ENCODE measurements at regions not wholly inside any gene's neighbourhood (a gene's known extent, or its start where the extent isn't known, plus 50 kb on each side); places are given as distances from the start of the nearest gene placed in this dataset.

GRCh38 chr13:32889986-32890565, 126.1 kb upstream of the KL start:
- no peak overlapping the region for H3K4me3 ChIP-seq (ENCODE audit: low read depth, low read length)
- CTCF ChIA-PET = no interaction called here
- TF ChIP-seq, protein P1, sequence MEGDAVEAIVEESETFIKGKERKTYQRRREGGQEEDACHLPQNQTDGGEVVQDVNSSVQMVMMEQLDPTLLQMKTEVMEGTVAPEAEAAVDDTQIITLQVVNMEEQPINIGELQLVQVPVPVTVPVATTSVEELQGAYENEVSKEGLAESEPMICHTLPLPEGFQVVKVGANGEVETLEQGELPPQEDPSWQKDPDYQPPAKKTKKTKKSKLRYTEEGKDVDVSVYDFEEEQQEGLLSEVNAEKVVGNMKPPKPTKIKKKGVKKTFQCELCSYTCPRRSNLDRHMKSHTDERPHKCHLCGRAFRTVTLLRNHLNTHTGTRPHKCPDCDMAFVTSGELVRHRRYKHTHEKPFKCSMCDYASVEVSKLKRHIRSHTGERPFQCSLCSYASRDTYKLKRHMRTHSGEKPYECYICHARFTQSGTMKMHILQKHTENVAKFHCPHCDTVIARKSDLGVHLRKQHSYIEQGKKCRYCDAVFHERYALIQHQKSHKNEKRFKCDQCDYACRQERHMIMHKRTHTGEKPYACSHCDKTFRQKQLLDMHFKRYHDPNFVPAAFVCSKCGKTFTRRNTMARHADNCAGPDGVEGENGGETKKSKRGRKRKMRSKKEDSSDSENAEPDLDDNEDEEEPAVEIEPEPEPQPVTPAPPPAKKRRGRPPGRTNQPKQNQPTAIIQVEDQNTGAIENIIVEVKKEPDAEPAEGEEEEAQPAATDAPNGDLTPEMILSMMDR (IDR thresholded peaks at IDR 0.05; ENCODE audit: insufficient read depth, low read length, missing control alignments) = no peak
- POLR2A ChIA-PET = no interaction called here
- no peak for DNase-seq (ENCODE audit: low read depth, low spot score)

DNA sequence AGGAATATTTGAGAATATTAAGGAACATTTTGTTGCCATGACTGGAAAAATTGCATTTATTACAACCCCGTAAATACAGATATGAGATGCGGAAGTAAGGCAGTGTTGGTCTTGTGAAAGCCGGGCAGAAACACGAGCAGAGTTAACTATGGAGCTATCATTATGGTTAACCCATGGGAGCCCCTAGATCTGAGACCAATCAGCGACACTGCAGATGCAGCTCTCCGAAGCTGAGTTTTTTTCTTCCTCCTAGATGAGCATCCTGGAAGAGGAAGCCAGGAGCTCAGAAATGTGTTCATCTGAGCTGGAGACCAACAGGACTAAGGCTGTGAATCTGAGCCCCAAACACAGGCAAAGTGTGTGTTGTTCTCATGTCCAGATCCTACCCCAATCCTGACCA, 123.0 kb upstream of the KL start:
- POLR2A ChIA-PET = no interaction called here
- no peak overlapping the region for H3K4me3 ChIP-seq (ENCODE audit: low read depth, low read length)
- TF ChIP-seq, protein P1 (IDR thresholded peaks at IDR 0.05; ENCODE audit: insufficient read depth, low read length, missing control alignments) = no peak
- no peak for DNase-seq (ENCODE audit: low read depth, low spot score)
- CTCF ChIA-PET = no interaction called here

DNA sequence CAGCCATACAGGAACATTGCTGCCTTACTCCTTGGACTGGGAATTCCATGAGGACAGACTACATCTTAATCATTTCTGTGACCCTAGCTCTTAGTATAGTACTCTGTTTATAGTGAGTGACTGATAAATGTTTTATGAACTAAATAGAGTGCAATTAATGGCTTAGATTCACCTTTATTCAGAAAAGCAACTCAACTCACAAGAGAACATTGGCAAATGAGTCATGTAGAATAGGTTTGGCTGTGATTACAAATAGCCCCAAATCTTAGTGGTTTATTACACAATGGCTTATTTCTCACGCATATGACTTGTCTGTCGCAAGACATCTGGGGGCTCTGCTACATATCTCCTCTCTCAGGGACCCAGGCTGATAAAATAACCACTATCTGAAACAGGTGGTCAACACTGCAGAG, 121.6 kb upstream of the KL start:
- TF ChIP-seq, protein P1 (IDR thresholded peaks at IDR 0.05; ENCODE audit: insufficient read depth, low read length, missing control alignments) = no peak
- DNase-seq (ENCODE audit: low read depth, low spot score) = no peak
- no peak overlapping the region for H3K4me3 ChIP-seq (ENCODE audit: low read depth, low read length)
- POLR2A ChIA-PET = no interaction called here
- CTCF ChIA-PET = no interaction called here

DNA sequence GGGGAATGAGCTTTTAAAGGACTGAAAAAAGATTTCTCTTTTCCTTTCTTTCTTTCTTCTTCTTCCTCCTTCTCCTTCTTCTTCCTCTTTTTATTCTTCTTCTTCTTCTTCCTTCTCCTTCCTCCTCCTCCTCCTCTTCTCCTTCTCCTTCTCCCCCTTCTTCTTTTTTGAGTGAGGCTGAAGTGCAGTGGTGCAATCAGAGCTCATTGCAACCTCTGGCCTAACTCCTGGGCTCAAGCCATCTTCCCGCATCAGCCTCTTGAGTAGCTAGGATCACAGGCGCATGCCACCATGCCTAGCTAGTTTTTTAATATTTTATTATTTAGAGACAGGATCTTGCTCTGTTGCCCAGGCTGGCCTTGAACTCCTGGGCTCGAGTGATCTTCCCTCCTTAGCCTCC, 120.9 kb upstream of the KL start:
- ChIA-PET POLR2A (no interaction called here), CTCF (no interaction called here)
- TF ChIP-seq, protein P1 (IDR thresholded peaks at IDR 0.05; ENCODE audit: insufficient read depth, low read length, missing control alignments) = no peak
- DNase-seq (ENCODE audit: low read depth, low spot score) = no peak
- H3K4me3 ChIP-seq (ENCODE audit: low read depth, low read length) = no peak overlapping the region

DNA sequence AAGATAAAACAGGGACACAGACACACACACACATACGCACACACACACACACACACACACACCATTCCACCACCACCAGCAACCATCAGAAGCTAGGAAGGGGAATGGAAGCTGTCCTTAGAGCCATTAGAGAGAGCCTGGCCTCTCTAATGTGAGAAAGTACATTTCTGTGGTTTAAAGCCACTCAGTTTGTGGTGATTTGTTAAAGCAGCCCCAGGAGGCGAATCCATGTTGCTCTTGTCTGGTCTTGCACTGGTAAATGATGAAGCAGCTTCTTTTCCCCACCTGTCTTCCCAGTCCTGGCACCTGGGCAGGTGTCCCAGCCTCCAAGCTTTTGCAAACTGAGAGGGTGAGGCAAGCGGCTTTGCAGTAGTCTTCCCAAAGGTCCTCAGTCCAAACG, 118.9 kb upstream of the KL start:
- no peak overlapping the region for H3K4me3 ChIP-seq (ENCODE audit: low read depth, low read length)
- DNase-seq (ENCODE audit: low read depth, low spot score) = no peak
- ChIA-PET POLR2A (no interaction called here), CTCF (interaction anchor here (1.3 kb wide), 1 partner anchor 14 kb away, joined by 3 read pairs; no protein-coding TSS in a partner anchor)
- TF ChIP-seq, protein P1 (IDR thresholded peaks at IDR 0.05; ENCODE audit: insufficient read depth, low read length, missing control alignments) = no peak

DNA sequence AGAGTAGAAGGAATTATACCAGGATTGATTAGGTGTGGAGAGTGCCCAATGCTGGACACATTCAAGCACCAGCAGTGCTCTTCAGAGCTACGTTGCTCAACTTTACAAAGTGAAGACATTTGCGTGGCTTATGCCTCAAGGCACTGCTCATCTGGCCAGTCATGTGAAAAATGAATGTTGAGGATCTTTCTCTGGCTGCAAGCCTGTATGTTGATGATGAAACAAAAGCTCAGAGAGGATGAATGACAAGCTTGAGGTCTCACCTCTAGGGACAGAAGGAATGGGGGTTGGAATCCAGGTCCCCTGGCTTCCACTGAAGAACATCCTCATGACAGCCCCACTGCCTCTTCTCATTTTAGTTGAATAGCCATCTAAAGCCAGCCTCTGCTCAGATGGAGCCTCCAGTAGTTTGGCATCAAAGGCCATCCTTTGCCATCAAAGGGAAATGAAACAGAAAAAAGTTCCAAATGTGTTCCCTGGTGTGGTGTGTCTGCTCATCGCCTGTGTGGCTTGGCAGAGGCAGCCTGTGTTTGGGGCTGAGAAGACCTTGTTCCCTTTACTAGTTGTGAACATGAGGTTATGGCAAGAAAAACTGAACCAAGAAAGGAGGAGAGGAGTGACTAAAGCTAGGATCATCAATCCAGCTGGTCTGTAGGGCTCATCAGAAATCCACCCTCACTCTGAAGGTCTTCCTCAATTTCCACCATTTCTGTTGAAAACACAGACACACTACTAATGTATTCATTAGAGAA, 114.0 kb upstream of the KL start:
- ChIA-PET CTCF (no interaction called here), POLR2A (no interaction called here)
- no peak for DNase-seq (ENCODE audit: low read depth, low spot score)
- TF ChIP-seq, protein P1 (IDR thresholded peaks at IDR 0.05; ENCODE audit: insufficient read depth, low read length, missing control alignments) = no peak
- H3K4me3 ChIP-seq (ENCODE audit: low read depth, low read length) = no peak overlapping the region

All from AG04449 (cell line).